WI38 (cell line): ENCODE measurements at regions not wholly inside any gene's neighbourhood (a gene's known extent, or its start where the extent isn't known, plus 50 kb on each side); places are given as distances from the start of the nearest gene placed in this dataset.

Experiments used
- H3K4me3 ChIP-seq: 2 replicates; pipeline ENCODE4 v1.5.1; 2011; ENCODE audit warnings: low read depth, mild to moderate bottlenecking, control low read depth, low read length
- TF ChIP-seq, protein P1 (sequence below): IDR thresholded peaks from 2 replicates; pipeline ENCODE4 v1.5.1; 2012; ENCODE audit warnings: low read depth, mild to moderate bottlenecking, control low read depth, low read length

DNA sequence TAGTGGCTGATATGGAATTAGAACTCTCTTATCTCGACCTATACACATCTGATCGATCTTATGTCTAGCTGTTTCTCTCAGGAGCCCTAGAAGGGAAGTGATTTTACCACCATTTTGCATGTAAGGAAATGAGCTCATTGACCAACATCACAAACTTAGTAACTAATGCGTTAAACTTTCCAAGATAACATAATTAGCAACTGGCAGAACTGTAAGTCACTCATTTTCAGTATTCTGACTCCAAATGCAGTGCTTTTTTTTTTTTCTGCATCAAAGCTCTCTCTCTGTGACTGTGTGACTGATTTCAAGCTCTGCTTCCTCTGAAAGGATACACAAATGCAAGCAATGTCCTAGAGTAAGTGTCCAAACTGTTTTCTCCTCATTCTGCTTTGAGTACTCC lies 68.1 kb upstream of the FBXL7 start:
- no peak overlapping the region for H3K4me3 ChIP-seq
- TF ChIP-seq, protein P1, sequence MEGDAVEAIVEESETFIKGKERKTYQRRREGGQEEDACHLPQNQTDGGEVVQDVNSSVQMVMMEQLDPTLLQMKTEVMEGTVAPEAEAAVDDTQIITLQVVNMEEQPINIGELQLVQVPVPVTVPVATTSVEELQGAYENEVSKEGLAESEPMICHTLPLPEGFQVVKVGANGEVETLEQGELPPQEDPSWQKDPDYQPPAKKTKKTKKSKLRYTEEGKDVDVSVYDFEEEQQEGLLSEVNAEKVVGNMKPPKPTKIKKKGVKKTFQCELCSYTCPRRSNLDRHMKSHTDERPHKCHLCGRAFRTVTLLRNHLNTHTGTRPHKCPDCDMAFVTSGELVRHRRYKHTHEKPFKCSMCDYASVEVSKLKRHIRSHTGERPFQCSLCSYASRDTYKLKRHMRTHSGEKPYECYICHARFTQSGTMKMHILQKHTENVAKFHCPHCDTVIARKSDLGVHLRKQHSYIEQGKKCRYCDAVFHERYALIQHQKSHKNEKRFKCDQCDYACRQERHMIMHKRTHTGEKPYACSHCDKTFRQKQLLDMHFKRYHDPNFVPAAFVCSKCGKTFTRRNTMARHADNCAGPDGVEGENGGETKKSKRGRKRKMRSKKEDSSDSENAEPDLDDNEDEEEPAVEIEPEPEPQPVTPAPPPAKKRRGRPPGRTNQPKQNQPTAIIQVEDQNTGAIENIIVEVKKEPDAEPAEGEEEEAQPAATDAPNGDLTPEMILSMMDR: no peak

DNA sequence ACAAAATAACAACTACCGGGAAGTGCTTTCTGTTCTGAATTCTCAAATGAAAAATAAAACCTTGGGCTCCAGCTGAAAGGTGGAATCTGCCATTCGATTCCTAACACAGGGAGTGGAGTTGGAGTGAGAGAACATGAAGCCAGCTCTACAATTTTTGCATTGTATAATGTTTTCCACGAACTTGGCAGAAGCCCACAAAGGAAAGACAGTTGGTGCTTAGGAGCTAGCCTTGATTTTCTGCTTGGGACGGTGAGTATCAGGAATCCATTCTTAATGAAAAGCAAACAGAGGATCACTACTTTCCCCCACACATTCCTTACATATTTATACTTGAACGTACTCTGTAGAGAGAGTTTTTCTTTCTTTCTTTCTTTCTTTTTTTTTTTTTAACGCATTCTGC lies 74.2 kb upstream of the FBXL7 start:
- no peak overlapping the region for H3K4me3 ChIP-seq
- TF ChIP-seq, protein P1: no peak

DNA sequence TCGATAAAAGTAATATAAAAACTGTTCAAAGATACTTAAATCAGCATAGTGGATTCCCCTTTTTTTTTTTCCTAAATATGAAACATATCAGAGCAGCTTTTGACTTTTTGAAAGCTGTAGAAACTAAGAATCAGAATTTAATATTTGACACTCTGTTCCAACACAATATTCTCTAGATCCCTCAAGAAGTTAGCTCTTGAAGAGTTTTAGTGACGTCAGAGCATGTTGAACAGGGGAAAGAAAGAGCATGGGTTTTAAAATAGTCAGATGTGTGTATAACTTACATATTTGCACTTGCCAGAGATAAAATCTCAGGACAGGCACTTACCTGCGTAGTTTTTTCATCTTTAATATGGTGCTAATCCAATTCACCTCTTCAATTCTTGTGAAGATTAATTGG lies 75.2 kb upstream of the FBXL7 start:
- H3K4me3 ChIP-seq: no peak overlapping the region
- TF ChIP-seq, protein P1: no peak

DNA sequence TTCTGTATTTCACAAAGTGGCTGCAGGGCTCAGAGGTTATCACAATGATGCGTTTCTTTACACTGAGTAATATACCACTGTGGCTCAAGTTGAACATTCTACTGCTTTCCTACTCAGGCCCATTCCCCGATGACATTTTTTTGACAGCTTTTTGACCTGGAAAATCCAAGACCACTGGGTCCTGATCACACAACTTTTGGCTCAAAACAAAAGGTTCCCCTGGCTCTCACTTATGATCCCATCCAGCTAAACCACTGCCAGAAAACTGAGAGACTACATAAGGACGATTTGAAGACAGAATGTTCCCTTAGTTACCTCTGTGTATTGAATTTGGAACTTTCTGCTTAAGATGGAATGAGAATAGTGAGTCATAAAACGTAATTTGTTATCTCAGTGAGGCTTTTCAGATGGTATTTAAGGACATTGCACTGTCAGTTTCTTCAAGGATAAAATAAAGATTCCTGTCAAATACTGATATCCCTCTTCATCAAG lies 78.0 kb upstream of the FBXL7 start:
- no peak overlapping the region for H3K4me3 ChIP-seq
- TF ChIP-seq, protein P1: no peak

DNA sequence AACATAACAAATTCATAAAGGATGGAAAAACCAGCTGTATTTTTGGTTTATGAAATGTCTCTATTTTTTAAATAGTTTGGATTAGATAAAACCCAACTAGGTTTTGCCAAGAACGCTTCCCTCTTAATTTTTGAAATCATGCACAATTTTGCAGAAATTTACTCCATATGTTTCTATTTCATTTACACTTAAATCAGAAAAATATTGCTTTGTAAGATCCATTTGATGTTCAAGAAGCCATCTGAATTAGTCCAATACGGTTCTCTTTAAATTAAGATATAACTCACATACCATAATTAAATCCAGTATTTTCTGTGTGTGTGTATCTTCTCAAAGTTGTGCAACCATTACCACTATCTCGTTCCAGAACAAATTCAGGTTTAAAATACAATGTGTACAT lies 78.6 kb upstream of the FBXL7 start:
- no peak overlapping the region for H3K4me3 ChIP-seq
- TF ChIP-seq, protein P1: no peak

DNA sequence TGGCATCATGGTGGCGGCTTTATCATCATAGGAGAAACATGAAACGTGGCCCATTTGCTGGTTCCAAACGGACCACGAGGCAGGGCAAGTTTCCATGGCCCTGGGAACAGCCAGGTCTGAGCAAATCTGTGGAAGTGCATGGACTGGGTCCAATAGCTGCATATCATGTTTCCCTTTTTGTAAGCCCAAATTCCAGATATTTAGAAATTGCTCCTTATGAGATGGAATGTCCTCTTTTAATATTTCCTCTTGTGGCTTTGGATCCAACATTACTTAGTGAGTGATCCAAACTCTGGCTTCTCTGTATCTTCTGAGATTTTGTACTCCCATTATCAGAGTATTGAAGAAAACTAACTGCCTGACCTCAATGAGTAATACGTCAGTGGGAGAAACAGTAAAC lies 79.8 kb upstream of the FBXL7 start:
- H3K4me3 ChIP-seq: no peak overlapping the region
- TF ChIP-seq, protein P1: no peak

DNA sequence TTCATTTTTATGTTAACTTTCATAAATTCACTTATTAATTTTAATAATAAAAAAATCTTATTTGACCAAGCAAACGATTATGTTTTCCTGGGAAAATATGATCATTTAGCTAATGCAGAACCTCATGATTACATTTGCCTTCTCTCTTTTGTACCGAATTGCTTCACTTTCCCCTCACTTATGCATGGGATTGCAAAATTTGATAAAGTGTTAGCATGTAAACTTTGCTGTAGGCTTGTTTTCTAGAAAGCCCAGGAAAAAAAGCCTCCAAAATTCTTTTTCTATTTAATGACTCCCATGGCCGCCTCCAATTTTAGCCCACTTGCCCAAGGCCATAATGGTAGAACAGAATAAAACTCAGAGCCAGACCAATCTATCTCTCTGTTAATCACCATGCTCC lies 82.8 kb upstream of the FBXL7 start:
- no peak overlapping the region for H3K4me3 ChIP-seq
- TF ChIP-seq, protein P1: no peak
